H1 (cell line): ENCODE measurements at regions not wholly inside any gene's neighbourhood (a gene's known extent, or its start where the extent isn't known, plus 50 kb on each side); places are given as distances from the start of the nearest gene placed in this dataset.
"Not testable (repeated sequence)": the region's sequence is repeated elsewhere in the genome, so short reads cannot be mapped to it uniquely, and the experiment has no call there.

Experiments
- CTCF ChIA-PET: fragments of 300-600 bp; sonication (Branson Sonifier 250); formaldehyde crosslinking; loops from one replicate; lab custom pipeline; 2021; ENCODE audit not compliant: partially characterized antibody; lab: Charles Lee
- POLR2A ChIA-PET: fragments of 300-600 bp; sonication (Branson Sonifier 250); formaldehyde crosslinking; loops from one replicate; lab custom pipeline; 2021; ENCODE audit warnings: inconsistent platforms; ENCODE audit not compliant: partially characterized antibody; lab: Charles Lee
- DNase-seq, 2 experiments: peaks; one replicate each; pipeline versions ENCODE4 v3.0.0 to v3.0.0-alpha.2; 2010 to 2022; ENCODE audit warnings: low spot score in 2 of 2, low read depth in 1 of 2, mixed read lengths in 1 of 2
- FAIRE-seq: peaks from 2 replicates; lab custom pipeline; 2011; peaks lifted over from hg19 to GRCh38; lab: Jason Lieb, UNC
- H2AFZ ChIP-seq: 2 replicates; pipeline ENCODE4 v1.8.1; 2012; ENCODE audit warnings: low read length, inconsistent platforms
- H2AK5ac ChIP-seq: 2 replicates; pipeline ENCODE4 v1.6.1; 2013; ENCODE audit warnings: low read depth, low read length
- H2BK120ac ChIP-seq: replicated peaks from 2 replicates; pipeline ENCODE3; 2013; ENCODE audit warnings: low read depth, low read length, inconsistent platforms
- H2BK12ac ChIP-seq: 2 replicates; pipeline ENCODE4 v1.6.1; 2013; ENCODE audit warnings: low read depth, low read length
- H2BK15ac ChIP-seq: 2 replicates; pipeline ENCODE4 v1.6.1; 2013; ENCODE audit warnings: low read length
- H2BK20ac ChIP-seq: 2 replicates; pipeline ENCODE4 v1.6.1; 2013; ENCODE audit warnings: low read length
- H2BK5ac ChIP-seq: 2 replicates; pipeline ENCODE4 v1.6.1; 2013; ENCODE audit warnings: low read depth, low read length
- H3K14ac ChIP-seq: 2 replicates; pipeline ENCODE4 v1.6.1; 2013; ENCODE audit warnings: inconsistent platforms; ENCODE audit not compliant: insufficient read length
- H3K18ac ChIP-seq: 2 replicates; pipeline ENCODE4 v1.6.1; 2013; ENCODE audit warnings: low read length; ENCODE audit errors: extremely low read depth
- H3K23ac ChIP-seq: 2 replicates; pipeline ENCODE4 v1.6.1; 2013; ENCODE audit warnings: inconsistent platforms; ENCODE audit not compliant: insufficient read length
- H3K23me2 ChIP-seq: 2 replicates; pipeline ENCODE4 v1.6.1; 2013; ENCODE audit warnings: low read depth, low read length
- H3K27ac ChIP-seq: 2 replicates; pipeline ENCODE4 v1.6.1; 2011; ENCODE audit warnings: low read depth, low read length, inconsistent platforms
- H3K27me3 ChIP-seq, 4 experiments: replicated peaks in 1 of 4; 1 replicate in 1 of 4; 2 replicates in 3 of 4; pipeline versions ENCODE4 v1.6.1 to v1.8.1; 2011 to 2013; ENCODE audit warnings: low read length in 3 of 4, mild to moderate bottlenecking in 3 of 4, inconsistent platforms in 2 of 4, mixed read lengths in 2 of 4, moderate library complexity in 1 of 4; ENCODE audit not compliant: control insufficient read depth in 3 of 4, insufficient read depth in 3 of 4; ENCODE audit errors: extremely low read depth in 1 of 4
- H3K36me3 ChIP-seq, 4 experiments: 2 replicates each; pipeline versions ENCODE4 v1.6.1 to v1.8.1; 2011 to 2013; ENCODE audit warnings: mild to moderate bottlenecking in 4 of 4, low read length in 3 of 4, moderate library complexity in 2 of 4, control low read depth in 1 of 4, inconsistent platforms in 1 of 4; ENCODE audit not compliant: insufficient read depth in 4 of 4, control insufficient read depth in 2 of 4
- H3K4ac ChIP-seq: replicated peaks from 2 replicates; pipeline ENCODE3; 2013; ENCODE audit warnings: low read length, low read depth, mixed read lengths, inconsistent platforms; ENCODE audit not compliant: insufficient read length
- H3K4me1 ChIP-seq, 4 experiments: replicated peaks in 1 of 4; 1 replicate in 1 of 4; 2 replicates in 3 of 4; pipeline versions ENCODE4 v1.6.1 to v1.8.1; 2011 to 2013; ENCODE audit warnings: low read length in 3 of 4, inconsistent platforms in 2 of 4, mixed read lengths in 1 of 4; ENCODE audit not compliant: insufficient read depth in 4 of 4, control insufficient read depth in 3 of 4
- H3K4me2 ChIP-seq, 2 experiments: 2 replicates each; pipeline versions ENCODE4 v1.6.1 to v1.8.1; 2011 to 2013; ENCODE audit warnings: low read depth in 2 of 2, low read length in 2 of 2, control low read depth in 1 of 2, inconsistent platforms in 1 of 2, mild to moderate bottlenecking in 1 of 2; ENCODE audit not compliant: insufficient read depth in 1 of 2
- H3K4me3 ChIP-seq, 4 experiments: fragments of 200-600, 300-600 bp in 1 of 4; sonication (generic), shearing (Covaris generic), sonication (Bioruptor Twin) in 1 of 4; 2 replicates each; pipeline versions ENCODE4 v1.5.1 to v1.8.1; 2011 to 2016; ENCODE audit warnings: low read length in 4 of 4, low read depth in 3 of 4, control low read depth in 2 of 4, inconsistent platforms in 2 of 4, mild to moderate bottlenecking in 2 of 4, mixed read lengths in 1 of 4, moderate library complexity in 1 of 4; ENCODE audit not compliant: insufficient read depth in 2 of 4; ENCODE audit errors: extremely low read depth in 1 of 4
- H3K56ac ChIP-seq: replicated peaks from 2 replicates; pipeline ENCODE3; 2013; ENCODE audit warnings: low read depth, mild to moderate bottlenecking, mixed read lengths, low read length, inconsistent platforms; ENCODE audit not compliant: insufficient read length
- H3K79me1 ChIP-seq: 2 replicates; pipeline ENCODE4 v1.6.1; 2013; ENCODE audit warnings: low read depth, low read length, control low read depth
- H3K79me2 ChIP-seq, 2 experiments: 2 replicates each; pipeline versions ENCODE4 v1.6.1 to v1.8.1; 2012 to 2013; ENCODE audit warnings: low read length in 2 of 2, mild to moderate bottlenecking in 2 of 2, inconsistent platforms in 1 of 2; ENCODE audit not compliant: insufficient read depth in 2 of 2, control insufficient read depth in 1 of 2
- H3K9ac ChIP-seq, 4 experiments: replicated peaks in 1 of 4; 1 replicate in 1 of 4; 2 replicates in 3 of 4; pipeline versions ENCODE4 v1.6.1 to v1.8.1; 2011 to 2013; ENCODE audit warnings: low read depth in 3 of 4, low read length in 3 of 4, control low read depth in 2 of 4, mild to moderate bottlenecking in 2 of 4, moderate library complexity in 2 of 4, inconsistent platforms in 1 of 4; ENCODE audit errors: extremely low read depth in 1 of 4
- H3K9me3 ChIP-seq, 2 experiments: 2 replicates each; pipeline versions ENCODE4 v1.6.1 to v1.8.1; 2012 to 2013; ENCODE audit warnings: mild to moderate bottlenecking in 2 of 2, moderate library complexity in 2 of 2, control low read depth in 1 of 2, inconsistent platforms in 1 of 2, low read depth in 1 of 2, low read length in 1 of 2, mixed read lengths in 1 of 2; ENCODE audit not compliant: insufficient read depth in 2 of 2
- H4K20me1 ChIP-seq, 2 experiments: replicated peaks in 1 of 2; 2 replicates each; pipeline versions ENCODE3 to v1.8.1; 2011 to 2013; ENCODE audit warnings: inconsistent platforms in 2 of 2, low read length in 2 of 2, mild to moderate bottlenecking in 1 of 2; ENCODE audit not compliant: insufficient read depth in 2 of 2, control insufficient read depth in 1 of 2
- H4K5ac ChIP-seq: 2 replicates; pipeline ENCODE4 v1.6.1; 2013; ENCODE audit warnings: low read length, low read depth, mixed read lengths, inconsistent platforms; ENCODE audit not compliant: insufficient read length
- H4K8ac ChIP-seq: 2 replicates; pipeline ENCODE4 v1.8.0; 2013; ENCODE audit warnings: mild to moderate bottlenecking, moderate library complexity, low read length, inconsistent platforms; ENCODE audit not compliant: insufficient read depth; ENCODE audit errors: extremely low read depth
- H4K91ac ChIP-seq: replicated peaks from 2 replicates; pipeline ENCODE3; 2013; ENCODE audit warnings: low read length, mixed read lengths, inconsistent platforms; ENCODE audit not compliant: insufficient read length
- CBX5 ChIP-seq: fragments of 300-800, 300-1000 bp; sonication (generic); IDR thresholded peaks from 2 replicates; pipeline ENCODE4 v1.7.1; 2016; ENCODE audit warnings: antibody characterized with exemption, low read length, low read depth
- CEBPB ChIP-seq: IDR thresholded peaks from 2 replicates; pipeline ENCODE4 v1.6.1; 2012; ENCODE audit warnings: low read depth, low read length
- CHD2 ChIP-seq: IDR thresholded peaks from 2 replicates; pipeline ENCODE4 v1.6.1; 2012; ENCODE audit warnings: low read length, improper control_type of control experiment
- CTCF ChIP-seq, 3 experiments: IDR thresholded peaks; 1 replicate in 2 of 3; 2 replicates in 1 of 3; pipeline versions ENCODE4 v1.5.1 to v1.6.1; 2011; ENCODE audit warnings: low read length in 3 of 3, mild to moderate bottlenecking in 3 of 3, inconsistent platforms in 2 of 3, low read depth in 1 of 3, moderate library complexity in 1 of 3; ENCODE audit not compliant: insufficient read depth in 1 of 3; ENCODE audit errors: control extremely low read depth in 1 of 3
- MAFK ChIP-seq: IDR thresholded peaks from 2 replicates; pipeline ENCODE4 v1.6.1; 2012; ENCODE audit warnings: low read depth, mild to moderate bottlenecking, improper control_type of control experiment, low read length
- SP2 ChIP-seq: IDR thresholded peaks from 2 replicates; pipeline ENCODE4 v1.6.1; 2012; ENCODE audit warnings: mild to moderate bottlenecking, low read length, inconsistent platforms
- TCF12 ChIP-seq: IDR thresholded peaks from 2 replicates; pipeline ENCODE4 v1.6.1; 2011; ENCODE audit warnings: low read depth, mild to moderate bottlenecking, low read length
- WGBS, 2 experiments: shearing (Covaris generic) in 1 of 2; methylation state at CpG; one replicate each; pipeline versions ENCODE4 v1.1.6 to v1.1.7; 2013 to 2015; ENCODE audit warnings: low lambda C conversion rate in 2 of 2, mixed read lengths in 2 of 2, inconsistent platforms in 1 of 2, low coverage in 1 of 2, missing lambda C conversion rate in 1 of 2; ENCODE audit not compliant: insufficient replicate concordance in 2 of 2, insufficient coverage in 1 of 2, insufficient read length in 1 of 2; ENCODE audit errors: extremely low coverage in 1 of 2, missing lambda C conversion rate in 1 of 2; 5-methylcytosine and 5-hydroxymethylcytosine counted together

- no peak for TF ChIP-seq CTCF (IDR thresholded peaks at IDR 0.05; ENCODE audit: control extremely low read depth in 1 of 3, insufficient read depth in 1 of 3, low read depth in 1 of 3, low read length in 3 of 3)
- TF ChIP-seq CEBPB = no peak
- TF ChIP-seq CBX5 = no peak
- TF ChIP-seq TCF12 = no peak
- TF ChIP-seq MAFK = no peak
- no peak for TF ChIP-seq SP2
- TF ChIP-seq CHD2 = no peak
These were observed 102.7 kb upstream of the NGF start (continued) for GRCh38 chr1:115440733-115441132.

- H3K36me3 ChIP-seq, H2BK15ac ChIP-seq, H2AFZ ChIP-seq, H2AK5ac ChIP-seq, H3K4me1 ChIP-seq, H3K4me3 ChIP-seq, H3K79me2 ChIP-seq, H4K20me1 ChIP-seq, H4K5ac ChIP-seq, H4K8ac ChIP-seq, DNase-seq, H3K23me2 ChIP-seq, H3K27ac ChIP-seq, H3K4me2 ChIP-seq, CTCF ChIA-PET, H3K14ac ChIP-seq, H3K23ac ChIP-seq, H3K9me3 ChIP-seq, FAIRE-seq, POLR2A ChIA-PET, H3K18ac ChIP-seq, H3K27me3 ChIP-seq, H3K56ac ChIP-seq, H3K79me1 ChIP-seq, H2BK120ac ChIP-seq, H2BK5ac ChIP-seq, H2BK20ac ChIP-seq, H4K91ac ChIP-seq, H2BK12ac ChIP-seq, H3K4ac ChIP-seq, H3K9ac ChIP-seq: not testable (repeated sequence)
- WGBS, 2 experiments = 87% methylated on average over 3 of the region's 3 CpGs; no CpG with 5 or more reads in 1 of the 2 experiments
These were observed 101.5 kb upstream of the NGF start for GRCh38 chr1:115439520-115439919.
